ENCODE measurements at regions not wholly inside any gene's neighbourhood (a gene's known extent, or its start where the extent isn't known, plus 50 kb on each side); places are given as distances from the start of the nearest gene placed in this dataset.

GRCh38 chr12:65574867-65575266 lies 249.4 kb upstream of the HMGA2 start:
- TF ChIP-seq POLR2A (IDR thresholded peaks at IDR 0.05) (no peak), EP300 (IDR thresholded peaks at IDR 0.05) (no peak), CTCF (IDR thresholded peaks at IDR 0.05) (no peak)
- H3K27me3 ChIP-seq = no peaks in the 10 kb centered on the region
- H3K4me1 ChIP-seq = no peaks in the 10 kb centered on the region
- H3K27ac ChIP-seq = no peak overlapping the region
- peaks cover 0 to 32% (median 0%) of the 10 kb centered on the region in 4 donors for H3K9me3 ChIP-seq
- DNase-seq (ENCODE audit: low spot score in 2 of 2) = no peak
- no peaks in the 10 kb centered on the region for H3K36me3 ChIP-seq
- H3K4me3 ChIP-seq = no peak overlapping the region

- H3K27me3 ChIP-seq = no peaks in the 10 kb centered on the region
- whole genome bisulfite sequencing, 2 donors = 79 to 85% methylated on average over 3 of the region's 3 CpGs
- no peaks in the 10 kb centered on the region for H3K36me3 ChIP-seq
- no peaks in the 10 kb centered on the region for H3K4me1 ChIP-seq
- TF ChIP-seq CTCF (IDR thresholded peaks at IDR 0.05) (no peak), EP300 (IDR thresholded peaks at IDR 0.05) (no peak), POLR2A (IDR thresholded peaks at IDR 0.05) (no peak)
- no peaks in the 10 kb centered on the region for H3K9me3 ChIP-seq
- no peak overlapping the region for H3K27ac ChIP-seq
- no peak overlapping the region for H3K4me3 ChIP-seq
- no peak for DNase-seq (ENCODE audit: low spot score in 2 of 2)
These were observed 240.3 kb upstream of the HMGA2 start for GRCh38 chr12:65584016-65584415.

DNA sequence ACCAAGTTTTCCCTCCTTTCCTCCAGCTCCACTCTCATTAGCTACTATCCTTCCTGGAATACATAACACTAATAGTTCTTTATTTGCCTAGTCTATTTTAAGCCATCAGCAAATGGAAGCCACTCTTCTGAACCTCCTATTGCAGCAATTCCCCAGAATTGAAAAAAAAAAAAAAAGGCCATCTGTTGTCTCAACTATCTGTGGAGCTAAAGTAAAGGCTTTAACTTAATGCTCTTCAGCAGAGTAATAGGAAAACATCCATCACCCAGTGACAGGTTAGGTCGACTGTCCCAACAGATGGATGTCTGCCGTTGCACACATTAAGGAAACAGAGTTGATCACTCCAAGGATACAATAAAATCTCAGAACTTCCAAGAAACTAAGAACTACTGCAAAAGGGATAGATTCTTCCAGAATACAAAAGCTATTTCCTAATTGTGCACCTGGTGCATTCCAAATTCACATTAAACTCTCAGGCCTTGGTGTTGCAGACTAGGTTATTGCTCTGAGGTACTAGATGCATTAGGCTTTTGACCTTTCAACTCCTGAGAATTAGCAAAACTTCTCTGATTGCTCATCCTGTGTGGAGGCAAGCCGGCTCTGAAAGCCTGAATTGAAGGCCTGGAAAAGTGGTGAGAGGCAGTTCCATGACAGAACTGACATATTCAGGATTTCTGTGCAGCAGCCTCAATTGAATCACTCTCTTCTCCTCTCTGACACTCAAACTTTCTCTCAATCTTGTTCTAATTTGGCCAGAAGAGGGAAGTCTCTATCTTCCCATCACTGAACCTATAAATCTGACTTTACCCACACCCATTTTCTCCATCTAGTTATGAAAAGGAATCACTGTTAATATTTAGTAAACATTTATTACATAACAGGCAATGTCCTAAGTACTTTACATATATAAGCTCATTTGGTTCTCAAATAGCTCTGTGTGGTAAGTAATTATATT lies 238.4 kb upstream of the HMGA2 start:
- WGBS, 2 donors = 51 to 57% methylated on average over 3 of the region's 3 CpGs
- Histone ChIP-seq H3K27ac (no peak overlapping the region), H3K9me3 (no peaks in the 10 kb centered on the region), H3K4me3 (no peak overlapping the region), H3K4me1 (no peaks in the 10 kb centered on the region), H3K36me3 (no peaks in the 10 kb centered on the region), H3K27me3 (no peaks in the 10 kb centered on the region)
- TF ChIP-seq EP300 (IDR thresholded peaks at IDR 0.05) (no peak), CTCF (IDR thresholded peaks at IDR 0.05) (no peak), POLR2A (IDR thresholded peaks at IDR 0.05) (no peak)
- no peak for DNase-seq (ENCODE audit: low spot score in 2 of 2)

DNA sequence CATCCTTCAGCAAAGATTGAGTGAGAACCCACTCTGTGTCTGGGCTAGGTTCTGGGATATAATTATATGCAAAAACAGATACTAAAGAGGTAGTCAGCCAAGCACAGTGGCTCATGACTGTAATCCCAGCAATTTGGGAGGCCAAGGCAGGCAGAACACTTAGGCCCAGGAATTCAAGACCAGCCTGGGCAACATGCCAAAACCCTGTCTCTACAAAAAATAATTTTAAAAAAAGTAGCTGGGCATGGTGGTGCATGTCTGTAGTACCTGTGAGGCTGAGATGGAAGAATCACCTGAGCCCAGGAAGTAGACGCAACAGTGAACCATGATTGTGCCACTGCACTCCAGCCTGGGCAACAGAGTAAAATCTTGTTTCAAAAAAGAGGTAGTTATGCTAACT lies 237.5 kb upstream of the HMGA2 start:
- Histone ChIP-seq H3K27ac (no peak overlapping the region), H3K4me1 (no peaks in the 10 kb centered on the region), H3K36me3 (no peaks in the 10 kb centered on the region), H3K9me3 (no peaks in the 10 kb centered on the region), H3K4me3 (no peak overlapping the region), H3K27me3 (no peaks in the 10 kb centered on the region)
- TF ChIP-seq POLR2A (IDR thresholded peaks at IDR 0.05) = no peak
- TF ChIP-seq CTCF (IDR thresholded peaks at IDR 0.05) = no peak
- TF ChIP-seq EP300 (IDR thresholded peaks at IDR 0.05) = no peak
- no peak for DNase-seq (ENCODE audit: low spot score in 2 of 2)
- WGBS, 2 donors = 97 to 100% methylated on average over 1 of the region's 1 CpG

GRCh38 chr12:65590318-65590717 lies 234.0 kb upstream of the HMGA2 start:
- no peak for DNase-seq (ENCODE audit: low spot score in 2 of 2)
- Histone ChIP-seq H3K9me3 (no peaks in the 10 kb centered on the region), H3K36me3 (no peaks in the 10 kb centered on the region), H3K4me1 (no peaks in the 10 kb centered on the region), H3K27ac (no peak overlapping the region), H3K27me3 (no peaks in the 10 kb centered on the region), H3K4me3 (no peak overlapping the region)
- TF ChIP-seq CTCF (IDR thresholded peaks at IDR 0.05) (no peak), EP300 (IDR thresholded peaks at IDR 0.05) (no peak), POLR2A (IDR thresholded peaks at IDR 0.05) (no peak)
- 90 to 92% methylated on average over 4 of the region's 4 CpGs for WGBS, 2 donors
